Spleen (tissue), 11 donors: ENCODE measurements at regions not wholly inside any gene's neighbourhood (a gene's known extent, or its start where the extent isn't known, plus 50 kb on each side); places are given as distances from the start of the nearest gene placed in this dataset.

Experiments
- DNase-seq: peaks from one replicate; pipeline ENCODE4 v3.0.0-alpha.2; 2020
- H3K27ac ChIP-seq, 8 donors: fragments of 200-600 bp; sonication (generic) in 7 of 8; 1 replicate in 4 of 8; 2 replicates in 4 of 8; pipeline versions ENCODE4 v1.5.0 to v1.8.0; 2016 to 2021; ENCODE audit warnings: inconsistent platforms in 4 of 8, mild to moderate bottlenecking in 4 of 8, moderate library complexity in 1 of 8
- H3K27me3 ChIP-seq, 7 donors: fragments of 200-600 bp; sonication (generic) in 6 of 7; replicated peaks in 1 of 7; 1 replicate in 4 of 7; 2 replicates in 3 of 7; pipeline versions ENCODE4 v1.5.0 to v1.8.0; 2016 to 2021; ENCODE audit warnings: inconsistent platforms in 3 of 7, mild to moderate bottlenecking in 1 of 7
- H3K36me3 ChIP-seq, 6 donors: fragments of 200-600 bp; sonication (generic) in 5 of 6; 1 replicate in 4 of 6; 2 replicates in 2 of 6; pipeline versions ENCODE4 v1.5.0 to v1.8.0; 2016 to 2021; ENCODE audit warnings: inconsistent platforms in 2 of 6
- H3K4me1 ChIP-seq, 6 donors: fragments of 200-600 bp; sonication (generic) in 5 of 6; 1 replicate in 3 of 6; 2 replicates in 3 of 6; pipeline versions ENCODE4 v1.5.0 to v1.8.0; 2016 to 2021; ENCODE audit warnings: inconsistent platforms in 3 of 6
- H3K4me3 ChIP-seq, 8 donors: fragments of 200-600 bp; sonication (generic) in 7 of 8; 1 replicate in 4 of 8; 2 replicates in 4 of 8; pipeline versions ENCODE4 v1.5.0 to v1.8.0; 2016 to 2021; ENCODE audit warnings: inconsistent platforms in 4 of 8, mild to moderate bottlenecking in 4 of 8, moderate library complexity in 2 of 8
- H3K9me3 ChIP-seq, 8 donors: fragments of 200-600 bp; sonication (generic) in 7 of 8; 1 replicate in 4 of 8; 2 replicates in 4 of 8; pipeline versions ENCODE4 v1.5.0 to v1.8.0; 2016 to 2021; ENCODE audit warnings: inconsistent platforms in 4 of 8
- POLR2A ChIP-seq, 3 donors: fragments of 450-650 bp; IDR thresholded peaks; one replicate each; pipeline ENCODE4 v1.5.1; 2017; ENCODE audit warnings: antibody characterized with exemption in 3 of 3, mild to moderate bottlenecking in 1 of 3
- POLR2AphosphoS5 ChIP-seq, 3 donors: sonication (generic); formaldehyde crosslinking; IDR thresholded peaks; one replicate each; pipeline ENCODE4 v1.5.1; 2017; ENCODE audit warnings: antibody characterized with exemption in 3 of 3
- WGBS, 5 donors: extraction: QIAGEN DNeasy Blood & Tissue Kit in 3 of 5; methylation state at CpG; one replicate each; pipeline versions ENCODE4 v1.1.5 to v1.1.7; 2013 to 2018; 5-methylcytosine and 5-hydroxymethylcytosine counted together
- intact Hi-C: fragments of 100-400 bp; cut with DNase I; formaldehyde crosslinking; loops from one replicate; pipeline ENCODE4 v1.15.0; 2023; ENCODE audit warnings: low total_unique reads
- TF ChIP-seq, protein P1 (sequence below), 11 experiments: fragments of 200-600 bp in 7 of 11; fragments of 450-650 bp in 4 of 11; sonication (generic) in 4 of 11; IDR thresholded peaks in 8 of 11; conservative IDR thresholded peaks in 3 of 11; 1 replicate in 7 of 11; 2 replicates in 4 of 11; pipeline versions ENCODE4 v1.4.0 to v1.8.0; 2016 to 2021; ENCODE audit warnings: antibody characterized with exemption in 11 of 11, inconsistent platforms in 4 of 11, mild to moderate bottlenecking in 1 of 11
- donor health status: healthy with polysubstance abuse.
- donor health status: DM: no; HTN: no; CAD: no; lungs with moderate emphysema.
- donor health status: DM: no; HTN: no; CAD: no.
- donor health status: Bipolar disorder and iron deficiency.
- donor health status: healthy.
- donor health status: DM: no; HTN: no; CAD: no.
- donor health status: DM: yes; HTN: yes; CAD: no.

DNA sequence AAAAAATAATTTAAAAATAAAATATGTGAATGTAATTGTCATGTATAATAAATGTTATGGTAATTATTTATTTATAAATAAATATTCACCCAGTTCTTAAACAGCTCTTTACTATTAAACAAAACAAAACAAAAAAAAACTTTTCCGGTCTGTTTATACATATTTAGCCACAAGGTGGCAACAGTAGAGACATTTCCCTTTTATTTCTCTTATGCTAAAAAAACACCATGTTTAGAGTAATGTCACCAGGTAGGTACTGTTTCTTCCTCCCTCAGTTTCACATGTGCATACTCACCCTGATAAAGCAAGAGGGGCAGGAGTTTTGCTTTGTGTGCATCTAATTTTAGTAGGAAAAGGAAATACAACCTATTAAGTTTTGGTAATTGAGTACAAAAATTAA, 610.4 kb upstream of the IMPG1 start:
- H3K4me3 ChIP-seq = no peak overlapping the region
- H3K9me3 ChIP-seq = peaks cover 0 to 6% (median 0%) of the 10 kb centered on the region in 8 donors
- H3K36me3 ChIP-seq = no peaks in the 10 kb centered on the region
- intact Hi-C loops = no loop called here
- no peak for DNase-seq
- TF ChIP-seq, protein P1, sequence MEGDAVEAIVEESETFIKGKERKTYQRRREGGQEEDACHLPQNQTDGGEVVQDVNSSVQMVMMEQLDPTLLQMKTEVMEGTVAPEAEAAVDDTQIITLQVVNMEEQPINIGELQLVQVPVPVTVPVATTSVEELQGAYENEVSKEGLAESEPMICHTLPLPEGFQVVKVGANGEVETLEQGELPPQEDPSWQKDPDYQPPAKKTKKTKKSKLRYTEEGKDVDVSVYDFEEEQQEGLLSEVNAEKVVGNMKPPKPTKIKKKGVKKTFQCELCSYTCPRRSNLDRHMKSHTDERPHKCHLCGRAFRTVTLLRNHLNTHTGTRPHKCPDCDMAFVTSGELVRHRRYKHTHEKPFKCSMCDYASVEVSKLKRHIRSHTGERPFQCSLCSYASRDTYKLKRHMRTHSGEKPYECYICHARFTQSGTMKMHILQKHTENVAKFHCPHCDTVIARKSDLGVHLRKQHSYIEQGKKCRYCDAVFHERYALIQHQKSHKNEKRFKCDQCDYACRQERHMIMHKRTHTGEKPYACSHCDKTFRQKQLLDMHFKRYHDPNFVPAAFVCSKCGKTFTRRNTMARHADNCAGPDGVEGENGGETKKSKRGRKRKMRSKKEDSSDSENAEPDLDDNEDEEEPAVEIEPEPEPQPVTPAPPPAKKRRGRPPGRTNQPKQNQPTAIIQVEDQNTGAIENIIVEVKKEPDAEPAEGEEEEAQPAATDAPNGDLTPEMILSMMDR (IDR thresholded peaks at IDR 0.05 in 8 of 11, conservative IDR thresholded peaks at IDR 0.05 in 3 of 11) = peak in 2 of 11 experiments; percentile 18 to 33
- no peak for TF ChIP-seq POLR2A (IDR thresholded peaks at IDR 0.05)
- no peaks in the 10 kb centered on the region for H3K4me1 ChIP-seq
- 11 to 35% (median 22%) methylated on average over 1 of the region's 1 CpG for WGBS, 5 donors
- no peak overlapping the region for H3K27ac ChIP-seq
- no peaks in the 10 kb centered on the region for H3K27me3 ChIP-seq

DNA sequence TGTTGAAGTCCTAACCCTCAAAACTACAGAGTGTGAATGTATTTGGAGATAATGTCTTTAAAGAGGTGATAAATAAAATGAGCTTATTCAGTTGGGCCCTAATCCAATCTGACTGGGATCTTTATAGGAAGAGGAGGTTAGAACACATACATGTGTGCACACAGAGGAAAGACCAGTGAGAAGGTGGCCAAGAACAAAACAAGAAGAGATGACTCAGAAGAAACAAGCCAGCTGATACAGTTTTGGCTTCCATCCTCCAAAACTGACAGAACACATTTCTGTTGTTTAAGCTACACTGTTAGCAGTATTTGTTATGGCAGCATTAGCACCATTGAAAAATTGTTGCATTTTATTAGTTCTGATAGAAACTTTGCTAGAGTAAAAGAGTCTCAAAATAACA, 609.3 kb upstream of the IMPG1 start:
- H3K27me3 ChIP-seq = no peaks in the 10 kb centered on the region
- H3K9me3 ChIP-seq = no peaks in the 10 kb centered on the region
- intact Hi-C loops = no loop called here
- no peaks in the 10 kb centered on the region for H3K36me3 ChIP-seq
- no peak for DNase-seq
- H3K27ac ChIP-seq = no peak overlapping the region
- H3K4me1 ChIP-seq = no peaks in the 10 kb centered on the region
- H3K4me3 ChIP-seq = no peak overlapping the region
- TF ChIP-seq, protein P1 (IDR thresholded peaks at IDR 0.05 in 8 of 11, conservative IDR thresholded peaks at IDR 0.05 in 3 of 11) = no peak

DNA sequence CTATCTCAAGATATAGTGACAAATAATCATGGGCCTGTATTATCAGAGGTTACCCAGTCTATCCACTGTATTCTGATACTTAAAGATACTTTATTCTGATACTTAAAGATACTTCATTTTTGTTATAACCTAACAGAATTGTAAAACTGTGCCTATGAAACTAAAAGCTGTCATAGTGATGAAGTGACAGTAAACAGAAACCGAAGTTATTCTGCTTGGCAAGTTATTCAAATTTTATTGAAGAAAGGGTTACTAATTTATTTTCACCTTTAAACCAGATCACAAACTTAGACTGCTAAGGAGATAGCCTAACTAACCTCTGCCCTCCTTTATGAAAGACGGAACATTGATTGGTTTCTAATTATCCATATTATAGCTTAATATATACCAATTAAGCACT, 604.6 kb upstream of the IMPG1 start:
- DNase-seq = no peak
- Histone ChIP-seq H3K4me3 (no peak overlapping the region), H3K4me1 (no peaks in the 10 kb centered on the region), H3K27me3 (no peaks in the 10 kb centered on the region), H3K27ac (no peak overlapping the region), H3K9me3 (no peaks in the 10 kb centered on the region), H3K36me3 (no peaks in the 10 kb centered on the region)
- intact Hi-C loops = no loop called here
- TF ChIP-seq POLR2AphosphoS5 (IDR thresholded peaks at IDR 0.05) (no peak), POLR2A (IDR thresholded peaks at IDR 0.05) (no peak)
- TF ChIP-seq, protein P1 (IDR thresholded peaks at IDR 0.05 in 8 of 11, conservative IDR thresholded peaks at IDR 0.05 in 3 of 11) = no peak
- 59 to 86% (median 70%) methylated on average over 2 of the region's 2 CpGs for WGBS, 5 donors

DNA sequence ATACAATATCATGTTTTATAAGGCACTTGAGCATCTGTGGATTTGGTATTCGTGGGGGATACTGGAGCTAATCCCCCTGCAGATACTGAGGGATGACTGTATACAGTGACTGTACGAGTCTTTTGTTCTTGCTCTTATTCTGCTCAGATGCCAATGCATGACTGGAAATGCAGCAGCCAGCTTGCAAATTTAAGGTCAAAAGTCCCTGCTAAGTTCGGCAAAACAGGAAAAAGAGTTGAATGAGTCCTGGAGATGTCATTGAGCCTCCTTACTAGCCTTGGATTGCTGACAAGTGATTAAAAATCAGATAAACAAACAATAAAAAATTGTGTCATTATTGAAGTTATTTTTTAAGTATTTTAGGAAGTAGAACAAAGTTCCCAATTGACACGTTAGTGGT, 599.3 kb upstream of the IMPG1 start:
- 44 to 62% (median 54%) methylated on average over 4 of the region's 4 CpGs for WGBS, 5 donors
- H3K9me3 ChIP-seq = no peaks in the 10 kb centered on the region
- H3K4me3 ChIP-seq = no peak overlapping the region
- intact Hi-C loops = no loop called here
- H3K27ac ChIP-seq = peak overlapping the region in 1 of 8 donors; percentile 23
- DNase-seq = no peak
- TF ChIP-seq POLR2A (IDR thresholded peaks at IDR 0.05) (no peak), POLR2AphosphoS5 (IDR thresholded peaks at IDR 0.05) (peak in 1 of 3 donors; percentile 47)
- peaks cover 0 to 6% (median 0%) of the 10 kb centered on the region in 6 donors for H3K4me1 ChIP-seq
- no peaks in the 10 kb centered on the region for H3K36me3 ChIP-seq
- no peaks in the 10 kb centered on the region for H3K27me3 ChIP-seq

DNA sequence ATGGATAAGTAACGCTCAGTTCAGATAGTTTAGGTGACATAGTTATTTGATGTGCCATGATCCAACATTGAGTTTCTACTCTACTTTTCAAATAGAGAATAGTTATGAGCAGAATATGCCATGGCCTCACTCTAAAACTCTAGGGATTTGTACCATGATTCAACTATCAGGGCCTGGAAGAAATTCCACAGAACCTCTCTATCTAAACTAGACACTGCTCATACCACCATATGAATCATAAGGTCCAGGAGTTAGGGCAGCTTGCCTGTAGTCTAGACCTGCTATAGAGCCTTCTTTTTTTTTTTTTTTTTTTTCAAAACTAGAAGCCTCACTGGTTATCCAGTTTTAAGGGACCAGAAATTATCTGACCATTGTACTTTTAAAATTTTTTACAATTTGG, 571.8 kb upstream of the IMPG1 start:
- DNase-seq = no peak
- H3K9me3 ChIP-seq = no peaks in the 10 kb centered on the region
- no peaks in the 10 kb centered on the region for H3K4me1 ChIP-seq
- H3K27me3 ChIP-seq = no peaks in the 10 kb centered on the region
- no peak overlapping the region for H3K4me3 ChIP-seq
- TF ChIP-seq POLR2A (IDR thresholded peaks at IDR 0.05) (no peak), POLR2AphosphoS5 (IDR thresholded peaks at IDR 0.05) (no peak)
- TF ChIP-seq, protein P1 (IDR thresholded peaks at IDR 0.05 in 8 of 11, conservative IDR thresholded peaks at IDR 0.05 in 3 of 11) = no peak
- intact Hi-C loops = no loop called here
- H3K36me3 ChIP-seq = no peaks in the 10 kb centered on the region
- 78 to 89% (median 81%) methylated on average over 1 of the region's 1 CpG for WGBS, 5 donors
- H3K27ac ChIP-seq = no peak overlapping the region
